Neural cell (in vitro differentiated cells): ENCODE measurements at regions not wholly inside any gene's neighbourhood (a gene's known extent, or its start where the extent isn't known, plus 50 kb on each side); places are given as distances from the start of the nearest gene placed in this dataset.

Source experiments
- H2AFZ ChIP-seq: fragments of 200-600, 300-800 bp; sonication (generic), shearing (Covaris generic); 2 replicates; pipeline ENCODE4 v1.6.0; 2014; ENCODE audit warnings: low read depth, mild to moderate bottlenecking, antibody characterized with exemption, low read length, moderate library complexity
- H3F3A ChIP-seq: fragments of 200-600 bp; shearing (Covaris generic); 2 replicates; pipeline ENCODE4 v1.6.1; 2016; ENCODE audit warnings: mild to moderate bottlenecking, moderate library complexity, mixed read lengths, antibody characterized with exemption, low read length; ENCODE audit not compliant: insufficient read depth, poor library complexity, severe bottlenecking
- H3K27ac ChIP-seq: fragments of 200-600, 300-800 bp; sonication (generic), shearing (Covaris generic); 2 replicates; pipeline ENCODE4 v1.5.1; 2014; ENCODE audit warnings: mild to moderate bottlenecking, low read length, moderate library complexity
- H3K27me3 ChIP-seq: fragments of 300-800, 200-600 bp; sonication (generic), shearing (Covaris generic); 2 replicates; pipeline ENCODE4 v1.6.0; 2014; ENCODE audit warnings: mild to moderate bottlenecking, low read depth, low read length, moderate library complexity; ENCODE audit not compliant: insufficient read depth
- H3K36me3 ChIP-seq: fragments of 300-800, 200-600 bp; sonication (generic), shearing (Covaris generic); 2 replicates; pipeline ENCODE4 v1.5.1; 2014; ENCODE audit warnings: mild to moderate bottlenecking, antibody characterized with exemption, low read length, moderate library complexity; ENCODE audit not compliant: insufficient read depth
- H3K4me2 ChIP-seq: fragments of 300-800, 200-600 bp; sonication (generic), shearing (Covaris generic); 2 replicates; pipeline ENCODE4 v1.6.0; 2014; ENCODE audit warnings: mild to moderate bottlenecking, low read length
- H3K4me3 ChIP-seq: fragments of 300-800, 200-600 bp; sonication (generic), shearing (Covaris generic); 2 replicates; pipeline ENCODE4 v1.5.1; 2014; ENCODE audit warnings: mild to moderate bottlenecking, low read length, moderate library complexity
- H3K79me2 ChIP-seq: fragments of 200-600 bp; shearing (Covaris generic); replicated peaks from 2 replicates; pipeline ENCODE4 v1.6.0; 2014; ENCODE audit warnings: mild to moderate bottlenecking, low read length, moderate library complexity; ENCODE audit not compliant: insufficient read depth
- H3K9ac ChIP-seq: fragments of 300-800, 200-600 bp; sonication (generic), shearing (Covaris generic); 2 replicates; pipeline ENCODE4 v1.6.1; 2016; ENCODE audit warnings: mild to moderate bottlenecking, low read length, mixed read lengths
- H3K9me2 ChIP-seq: fragments of 200-600 bp; shearing (Covaris generic); 2 replicates; pipeline ENCODE4 v1.6.1; 2016; ENCODE audit warnings: mild to moderate bottlenecking, low read length, mixed read lengths; ENCODE audit not compliant: insufficient read depth
- H3K9me3 ChIP-seq: fragments of 200-600, 300-800 bp; sonication (generic), shearing (Covaris generic); 2 replicates; pipeline ENCODE4 v1.6.1; 2016; ENCODE audit warnings: mild to moderate bottlenecking, mixed run types, low read length, moderate library complexity, mixed read lengths
- H4K20me1 ChIP-seq: fragments of 200-600 bp; shearing (Covaris generic); 2 replicates; pipeline ENCODE4 v1.6.1; 2016; ENCODE audit warnings: mild to moderate bottlenecking, mixed run types; ENCODE audit not compliant: insufficient read depth
- CTCF ChIP-seq: fragments of 450-650 bp; IDR thresholded peaks from 2 replicates; pipeline ENCODE4 v1.5.1; 2014; ENCODE audit warnings: antibody characterized with exemption, mild to moderate bottlenecking, moderate library complexity; ENCODE audit not compliant: poor library complexity, severe bottlenecking
- EP300 ChIP-seq: fragments of 450-650 bp; conservative IDR thresholded peaks from 2 replicates; pipeline ENCODE4 v1.6.1; 2014; ENCODE audit warnings: antibody characterized with exemption, mild to moderate bottlenecking, moderate library complexity; ENCODE audit not compliant: poor library complexity, severe bottlenecking
- EZH2 ChIP-seq: fragments of 200-600, 300-800 bp; shearing (Covaris generic), sonication (generic); IDR thresholded peaks from 2 replicates; pipeline ENCODE4 v1.6.1; 2014; ENCODE audit warnings: antibody characterized with exemption, low read length, borderline replicate concordance, mild to moderate bottlenecking; ENCODE audit not compliant: insufficient read depth, poor library complexity, severe bottlenecking
- MXI1 ChIP-seq: fragments of 450-650 bp; conservative IDR thresholded peaks from 2 replicates; pipeline ENCODE4 v1.6.1; 2014; ENCODE audit warnings: antibody characterized with exemption, mild to moderate bottlenecking; ENCODE audit not compliant: poor library complexity, severe bottlenecking
- POLR2AphosphoS5 ChIP-seq: IDR thresholded peaks from 2 replicates; pipeline ENCODE4 v1.6.1; 2012
- RAD21 ChIP-seq: fragments of 450-650 bp; conservative IDR thresholded peaks from 2 replicates; pipeline ENCODE4 v1.6.1; 2014; ENCODE audit warnings: antibody characterized with exemption, mild to moderate bottlenecking, moderate library complexity
- REST ChIP-seq: IDR thresholded peaks from 2 replicates; pipeline ENCODE4 v1.6.1; 2012; ENCODE audit warnings: borderline replicate concordance
- SMC3 ChIP-seq: fragments of 450-650 bp; conservative IDR thresholded peaks from 2 replicates; pipeline ENCODE4 v1.6.1; 2014; ENCODE audit warnings: antibody characterized with exemption, mild to moderate bottlenecking, moderate library complexity; ENCODE audit not compliant: poor library complexity
- TAF1 ChIP-seq: IDR thresholded peaks from 2 replicates; pipeline ENCODE4 v1.6.1; 2012; ENCODE audit warnings: low read depth

GRCh38 chr3:162498626-162499025 lies 1002.0 kb downstream of the OTOL1 start:
- Histone ChIP-seq H3K4me2 (no peak overlapping the region), H3K9me3 (no peaks in the 10 kb centered on the region)
- TF ChIP-seq POLR2AphosphoS5 = no peak
- no peak for TF ChIP-seq MXI1
- TF ChIP-seq TAF1 = no peak
- no peak for TF ChIP-seq SMC3
- no peak for TF ChIP-seq EP300
- TF ChIP-seq CTCF = no peak
- no peak for TF ChIP-seq EZH2

GRCh38 chr3:162507397-162507796 lies 1010.8 kb downstream of the OTOL1 start:
- Histone ChIP-seq H3F3A (no peaks in the 10 kb centered on the region), H3K79me2 (no peaks in the 10 kb centered on the region), H3K27ac (no peak overlapping the region), H3K27me3 (no peaks in the 10 kb centered on the region), H3K9me2 (no peaks in the 10 kb centered on the region), H3K4me3 (no peak overlapping the region), H3K9me3 (no peaks in the 10 kb centered on the region), H3K9ac (no peak overlapping the region), H4K20me1 (no peaks in the 10 kb centered on the region), H3K4me2 (no peak overlapping the region), H3K36me3 (no peaks in the 10 kb centered on the region), H2AFZ (no peak overlapping the region)
- TF ChIP-seq TAF1 = no peak
- no peak for TF ChIP-seq RAD21
- no peak for TF ChIP-seq POLR2AphosphoS5
- no peak for TF ChIP-seq EZH2
- TF ChIP-seq REST = no peak
- no peak for TF ChIP-seq MXI1
- TF ChIP-seq EP300 = no peak
- TF ChIP-seq SMC3 = no peak

More at GRCh38 chr3:162498626-162499025, 1002.0 kb downstream of the OTOL1 start:
- H3K9me2 ChIP-seq = no peaks in the 10 kb centered on the region
- no peak overlapping the region for H3K9ac ChIP-seq
- H3K36me3 ChIP-seq = no peaks in the 10 kb centered on the region
- no peaks in the 10 kb centered on the region for H3K79me2 ChIP-seq
- no peak overlapping the region for H3K4me3 ChIP-seq
- H2AFZ ChIP-seq = no peak overlapping the region
- no peaks in the 10 kb centered on the region for H3F3A ChIP-seq
- no peak overlapping the region for H3K27ac ChIP-seq
- no peaks in the 10 kb centered on the region for H4K20me1 ChIP-seq
- H3K27me3 ChIP-seq = no peaks in the 10 kb centered on the region

GRCh38 chr3:162512488-162512887 lies 1015.9 kb downstream of the OTOL1 start:
- Histone ChIP-seq H3K9me2 (no peaks in the 10 kb centered on the region), H2AFZ (no peak overlapping the region)

More at GRCh38 chr3:162512488-162512887, 1015.9 kb downstream of the OTOL1 start:
- Histone ChIP-seq H3K79me2 (no peaks in the 10 kb centered on the region), H3K27ac (no peak overlapping the region), H3K4me2 (no peak overlapping the region), H3K4me3 (no peak overlapping the region), H3F3A (no peaks in the 10 kb centered on the region), H3K9ac (no peak overlapping the region), H3K9me3 (no peaks in the 10 kb centered on the region), H3K27me3 (no peaks in the 10 kb centered on the region), H4K20me1 (no peaks in the 10 kb centered on the region), H3K36me3 (no peaks in the 10 kb centered on the region)
- TF ChIP-seq MXI1 (no peak), CTCF (no peak), EZH2 (no peak), TAF1 (no peak)
